Stimulated activated CD8-positive, alpha-beta memory T cell treated with anti-CD3 and anti-CD28 coated beads, Interleukin-2, amount 100 ng/mL, for 48 hours (primary cell): ENCODE measurements at regions not wholly inside any gene's neighbourhood (a gene's known extent, or its start where the extent isn't known, plus 50 kb on each side); places are given as distances from the start of the nearest gene placed in this dataset.

Experiments used
- DNase-seq, 2 donors: peaks; one replicate each; pipeline ENCODE4 v3.0.0-alpha.2; 2020; ENCODE audit warnings: low read depth in 2 of 2

GRCh38 chr20:4095639-4096038 is 53.0 kb upstream of the SMOX start:
- no peak for DNase-seq

GRCh38 chr20:4091490-4092479 is 56.8 kb upstream of the SMOX start:
- DNase-seq, result peak in 1 of 2 donors; percentile 30

GRCh38 chr20:4090756-4091489 is 57.7 kb upstream of the SMOX start:
- DNase-seq, result no peak

- no peak for DNase-seq
Measured at GRCh38 chr20:4089756-4090487, 58.7 kb upstream of the SMOX start.

- DNase-seq, result no peak
Measured at GRCh38 chr20:4088766-4089165, 59.9 kb upstream of the SMOX start.

GRCh38 chr20:4087923-4088322 is 60.7 kb upstream of the SMOX start:
- DNase-seq, result no peak

GRCh38 chr20:4086771-4087687 is 61.6 kb upstream of the SMOX start:
- no peak for DNase-seq

- DNase-seq, result no peak
Measured at GRCh38 chr20:4084721-4085120, 63.9 kb upstream of the SMOX start.

GRCh38 chr20:4084096-4084495 is 64.5 kb upstream of the SMOX start:
- DNase-seq, result no peak

GRCh38 chr20:4083098-4083865 is 65.3 kb upstream of the SMOX start:
- no peak for DNase-seq

GRCh38 chr20:4082406-4083097 is 66.1 kb upstream of the SMOX start:
- peak in 1 of 2 donors; percentile 23 for DNase-seq

GRCh38 chr20:4081421-4081820 is 66.1 kb upstream of the RNF24 start:
- DNase-seq, result no peak

GRCh38 chr20:4076671-4077070 is 61.3 kb upstream of the RNF24 start:
- DNase-seq, result no peak

- DNase-seq, result no peak
Measured at GRCh38 chr20:4076033-4076432, 60.7 kb upstream of the RNF24 start.

GRCh38 chr20:4074877-4075455 is 59.6 kb upstream of the RNF24 start:
- no peak for DNase-seq

GRCh38 chr20:4073852-4074741 is 58.7 kb upstream of the RNF24 start:
- DNase-seq, result no peak

GRCh38 chr20:4071178-4071693 is 55.9 kb upstream of the RNF24 start:
- no peak for DNase-seq
